HG03045 (cell line): ENCODE measurements at regions not wholly inside any gene's neighbourhood (a gene's known extent, or its start where the extent isn't known, plus 50 kb on each side); places are given as distances from the start of the nearest gene placed in this dataset.

ENCODE experiments used
- ATAC-seq: cut with Tn5 transposase; IDR thresholded peaks from one replicate; pipeline ENCODE4 v1.9.1; 2021; ENCODE audit warnings: mild to moderate bottlenecking, moderate library complexity; ENCODE audit not compliant: unreplicated experiment

DNA sequence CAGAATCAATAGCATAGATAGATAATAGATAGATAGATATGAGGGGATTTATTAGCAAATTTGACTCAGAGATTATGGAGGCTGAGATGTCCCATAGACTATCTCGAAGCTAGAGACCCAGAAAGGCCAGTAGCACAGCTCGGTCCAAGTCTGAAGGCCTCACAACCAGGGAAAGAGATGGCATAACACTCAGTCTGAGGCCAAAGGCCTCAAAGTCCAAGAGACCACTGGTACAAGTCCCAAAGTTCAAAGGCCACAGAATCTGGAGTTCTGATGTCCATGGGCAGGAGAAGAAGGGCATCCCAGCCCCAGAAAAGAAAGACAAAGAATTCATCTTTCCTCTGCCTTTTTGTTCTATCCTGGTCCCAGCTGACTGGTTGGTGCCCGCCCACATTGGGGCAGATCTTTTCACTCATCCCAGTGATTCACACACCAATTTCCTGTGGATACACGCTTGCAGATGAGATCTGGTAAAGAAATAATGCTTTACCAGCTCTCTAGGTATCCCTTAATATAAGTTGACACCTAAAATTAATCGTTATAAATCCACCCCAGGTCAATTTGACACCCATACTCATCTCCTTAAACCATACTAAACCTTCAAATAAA is 127.8 kb upstream of the FBN2 start:
- no peak for ATAC-seq

DNA sequence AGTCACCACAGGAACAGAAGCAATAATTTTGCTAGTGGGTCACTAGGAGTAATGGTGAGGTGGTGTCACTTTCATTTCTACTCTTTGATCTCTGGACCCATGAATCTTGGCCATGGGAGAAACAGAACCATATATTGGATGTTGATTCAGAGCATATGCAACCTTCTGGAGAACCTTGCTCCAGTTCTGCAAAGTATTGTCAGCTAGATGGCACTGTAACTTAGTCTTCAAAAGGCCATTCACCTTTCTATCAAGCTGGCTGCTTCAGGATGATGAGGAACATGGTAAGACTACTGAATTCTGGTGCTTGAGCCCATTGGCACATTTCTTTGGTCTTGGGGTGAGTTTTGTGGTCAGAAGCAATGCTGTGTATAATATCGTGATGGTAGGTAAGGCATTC is 129.1 kb upstream of the FBN2 start:
- no peak for ATAC-seq

DNA sequence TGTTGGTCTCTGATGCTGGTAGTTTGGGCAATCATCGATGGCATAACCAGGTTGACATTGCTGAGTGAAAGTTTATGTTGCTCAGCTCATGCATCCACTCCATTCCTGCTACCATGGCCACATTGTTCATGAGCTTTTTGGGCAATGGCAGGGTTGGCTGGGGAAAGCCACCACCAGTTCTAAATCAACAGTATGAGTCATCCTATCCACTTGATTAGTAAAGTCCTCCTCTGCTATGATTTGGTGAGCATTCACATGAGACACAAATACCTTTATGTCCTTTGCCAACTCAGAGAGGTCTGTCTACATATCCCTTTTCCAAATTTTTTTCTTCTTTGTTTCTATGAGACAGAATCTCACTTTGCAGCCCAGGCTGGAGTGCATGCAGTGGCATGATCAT is 129.7 kb upstream of the FBN2 start:
- ATAC-seq, result no peak

DNA sequence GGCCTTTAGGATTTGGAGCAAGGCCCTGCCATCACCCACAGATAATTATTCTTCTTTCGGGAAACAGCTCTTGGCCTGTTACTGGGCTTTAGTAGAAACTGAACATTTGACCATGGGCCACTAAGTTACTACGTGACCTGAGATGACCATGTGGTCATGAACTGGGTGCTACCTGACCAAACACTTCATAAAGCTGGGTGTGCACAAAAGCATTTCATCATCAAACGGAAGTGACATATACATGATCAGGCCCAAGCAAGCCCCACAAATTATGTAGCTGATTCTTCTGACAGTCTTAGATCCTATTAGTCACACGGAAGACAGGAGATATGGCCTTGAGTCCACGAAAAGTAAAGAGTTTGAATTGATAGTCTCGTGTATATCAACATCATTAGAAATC is 130.9 kb upstream of the FBN2 start:
- ATAC-seq, result no peak

DNA sequence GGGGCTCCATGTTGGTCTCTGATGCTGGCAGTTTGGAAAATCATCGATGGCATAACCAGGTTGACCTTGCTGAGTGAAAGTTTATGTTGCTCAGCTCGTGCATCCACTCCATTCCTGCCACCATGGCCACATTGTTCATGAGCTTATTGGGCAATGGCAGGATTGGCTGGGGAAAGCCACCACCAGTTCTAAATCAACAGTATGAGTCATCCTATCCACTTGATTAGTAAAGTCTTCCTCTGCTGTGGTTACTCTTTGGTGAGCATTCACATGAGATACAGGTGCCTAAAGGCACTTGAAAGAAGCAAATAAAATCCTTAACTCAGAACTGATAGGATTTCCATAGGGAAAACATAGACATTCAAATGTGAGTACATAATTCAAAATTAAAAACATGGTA is 131.8 kb upstream of the FBN2 start:
- ATAC-seq, result no peak

DNA sequence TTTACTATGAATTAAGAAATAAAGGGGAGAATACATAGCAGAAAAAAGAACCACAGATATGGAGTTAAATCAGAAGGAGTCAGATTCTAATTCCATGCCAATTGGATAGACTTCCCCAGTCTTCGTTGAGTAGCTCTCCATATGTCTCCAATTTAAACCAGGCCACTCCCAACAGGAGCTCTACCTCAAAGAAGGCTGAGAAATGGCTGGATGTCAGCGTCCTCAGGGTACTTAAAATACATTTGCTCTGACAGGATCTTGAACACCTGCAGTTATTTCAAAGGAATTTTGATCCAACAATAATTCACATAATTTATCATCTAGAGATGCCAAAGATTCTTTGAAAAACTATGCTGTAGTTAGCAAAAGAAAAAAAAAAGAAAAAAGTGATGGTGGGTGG is 133.9 kb upstream of the FBN2 start:
- ATAC-seq, result no peak

DNA sequence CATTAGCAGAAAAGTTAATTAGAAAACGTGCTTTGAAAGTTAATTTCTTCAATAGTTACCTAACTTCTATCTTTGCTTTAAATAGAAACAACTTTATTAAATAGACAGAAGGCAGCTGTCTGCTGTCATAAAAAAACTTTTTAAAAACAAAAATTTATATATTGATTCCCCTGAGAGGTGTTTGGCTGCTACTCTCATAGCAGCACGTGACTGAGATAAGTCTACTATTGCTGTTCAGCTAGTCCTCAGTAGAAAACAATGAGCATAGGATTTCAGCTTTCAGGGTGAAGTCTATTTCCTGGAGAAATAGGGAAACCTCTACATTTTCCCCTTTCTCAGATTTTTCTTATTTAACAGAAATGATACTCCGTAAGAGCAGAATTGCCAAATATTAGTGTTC is 135.0 kb upstream of the FBN2 start:
- no peak for ATAC-seq

DNA sequence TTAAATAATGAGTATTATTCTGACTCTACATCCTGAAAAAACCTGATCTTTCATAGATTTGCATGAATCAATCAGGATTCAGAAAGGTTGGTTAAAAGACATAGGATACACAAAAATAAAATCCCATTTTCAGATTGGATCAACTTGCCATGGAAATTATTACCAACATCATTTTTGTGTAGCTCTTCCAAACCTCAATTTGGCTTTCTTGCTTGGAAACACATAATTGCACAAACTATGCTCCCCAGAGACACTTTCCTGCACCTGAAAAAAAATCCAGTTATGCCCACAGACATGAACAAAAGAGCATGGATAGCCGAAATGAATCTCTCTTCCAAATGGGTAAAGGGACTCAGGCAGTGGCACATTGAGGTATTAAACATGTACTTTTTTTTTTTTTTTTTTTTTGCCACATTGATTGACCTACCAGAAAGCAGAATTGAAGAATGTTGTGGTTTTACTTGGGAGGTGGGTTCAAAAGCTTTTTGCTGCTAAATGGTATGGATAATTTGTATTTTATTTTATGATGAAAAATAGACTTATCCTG is 135.4 kb upstream of the FBN2 start:
- ATAC-seq, result no peak

DNA sequence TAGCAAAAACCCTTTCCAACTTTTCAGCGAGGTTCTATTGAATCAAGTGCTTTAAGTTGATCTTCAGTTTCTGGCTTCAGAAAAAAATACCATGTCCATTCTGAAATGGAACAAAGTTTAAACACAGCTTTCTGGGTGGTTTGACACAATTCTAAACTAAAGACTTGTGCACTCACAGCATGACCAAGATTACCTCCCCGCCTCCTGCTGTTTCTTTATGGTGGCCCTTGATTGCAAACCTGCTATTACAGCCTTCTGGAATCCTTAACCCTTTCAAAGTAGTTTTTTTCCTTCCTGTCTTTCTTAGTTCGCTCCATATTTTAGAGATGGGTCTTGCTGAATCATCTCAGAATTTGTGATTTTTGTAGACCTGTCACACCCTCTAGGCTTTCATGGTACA is 135.9 kb upstream of the FBN2 start:
- ATAC-seq, result no peak

DNA sequence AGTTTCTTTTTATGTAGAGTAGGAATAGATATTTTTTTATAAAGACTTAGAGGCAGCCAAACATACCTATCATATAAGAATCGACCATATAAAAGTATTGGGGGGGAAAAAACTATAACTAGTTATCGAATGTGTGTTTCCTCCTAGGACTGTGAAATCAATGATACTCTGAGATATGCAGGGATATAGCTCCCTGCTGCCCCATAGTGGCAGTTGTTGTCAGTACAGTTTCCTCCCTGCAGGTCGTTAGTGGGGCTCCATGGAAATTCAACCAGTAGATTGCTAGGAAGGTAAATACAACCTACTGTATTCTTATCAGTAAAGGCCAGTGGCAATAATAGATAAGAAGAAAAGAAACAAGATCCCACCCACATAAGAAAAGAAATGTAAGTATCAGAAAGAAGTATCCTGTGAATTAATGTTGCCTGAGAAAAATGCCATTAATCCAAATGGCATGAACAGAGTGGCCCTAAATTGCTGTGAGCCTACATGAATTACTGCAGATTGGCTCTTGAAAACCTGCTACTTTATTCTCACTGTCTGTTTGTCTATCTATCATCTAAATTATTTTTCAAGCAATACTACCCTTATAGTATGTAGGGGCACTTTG is 136.9 kb upstream of the FBN2 start:
- peak; percentile 78 for ATAC-seq

DNA sequence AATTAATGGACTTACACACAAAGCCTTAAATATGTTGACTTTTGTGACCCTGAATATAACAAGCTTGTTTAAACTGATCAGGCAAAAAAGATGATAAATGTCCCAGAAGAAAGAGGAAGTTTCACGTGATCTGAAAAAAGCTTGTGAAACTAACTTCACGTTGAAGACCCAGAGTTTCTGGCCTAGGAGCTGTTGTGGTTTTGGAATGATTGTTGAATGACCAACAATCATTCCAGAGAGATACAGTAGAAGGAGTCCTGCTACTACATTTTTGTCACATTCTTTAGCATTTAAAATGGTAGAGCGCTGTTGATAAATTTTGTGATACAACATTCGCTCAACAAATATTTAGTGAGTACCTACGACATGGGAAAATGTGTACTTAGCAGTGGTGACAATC is 143.1 kb upstream of the FBN2 start:
- no peak for ATAC-seq

DNA sequence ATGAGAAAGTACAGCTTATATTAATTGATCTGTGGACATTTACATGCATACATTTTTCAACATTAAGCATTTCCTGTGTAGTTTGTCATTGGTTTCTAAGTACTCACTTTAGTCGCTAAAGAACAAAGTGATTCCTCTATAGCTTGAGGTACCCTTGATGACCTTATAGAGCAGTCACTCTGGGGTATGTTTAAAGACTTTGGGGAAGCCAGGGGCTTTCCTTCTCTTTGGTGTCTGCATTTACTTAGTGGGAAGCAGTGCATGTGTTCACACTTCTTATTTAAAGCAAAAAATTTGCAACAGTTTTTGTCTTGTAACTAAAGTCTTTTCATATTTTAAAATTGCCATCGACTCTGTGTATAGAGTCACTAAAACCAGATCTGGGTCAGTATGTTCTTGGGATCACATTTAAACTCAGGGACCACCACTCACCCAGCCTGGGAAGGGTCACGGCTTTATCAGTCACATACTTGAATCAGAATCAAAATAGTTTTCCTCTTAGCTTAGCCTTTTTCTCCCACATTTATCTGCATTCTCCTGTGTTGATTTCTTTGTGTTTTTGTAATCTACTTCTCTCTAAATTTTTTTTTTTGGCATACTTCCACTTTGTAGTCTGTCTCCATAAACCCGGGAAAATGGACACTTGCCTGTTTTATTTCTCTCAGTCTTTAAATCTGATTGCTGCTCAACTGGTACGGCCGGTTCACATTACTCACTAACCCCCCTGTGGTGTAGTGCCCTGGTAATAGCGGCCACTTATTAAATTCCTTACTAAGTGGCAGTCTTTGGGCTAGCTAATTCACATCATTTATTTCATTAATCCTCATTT is 143.9 kb upstream of the FBN2 start:
- ATAC-seq, result no peak

DNA sequence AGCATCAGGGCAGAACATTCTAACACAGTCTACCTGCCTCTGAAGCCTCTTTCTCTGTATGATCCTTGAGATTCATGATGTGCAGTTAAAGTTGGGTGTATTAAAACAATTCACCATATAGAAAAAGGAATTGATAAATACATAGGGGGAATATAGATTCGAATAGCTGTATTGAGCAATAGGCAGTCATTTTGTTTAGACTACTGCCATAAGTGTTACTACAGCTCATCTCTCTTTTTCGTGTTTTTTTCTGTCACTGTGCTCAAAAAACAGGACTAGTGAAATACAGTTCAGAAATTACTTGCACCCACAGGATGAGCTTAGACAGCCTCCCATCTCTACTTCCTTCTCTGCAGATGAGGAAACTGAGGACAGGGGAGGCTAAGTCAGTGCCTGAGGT is 144.6 kb upstream of the FBN2 start:
- ATAC-seq, result no peak

DNA sequence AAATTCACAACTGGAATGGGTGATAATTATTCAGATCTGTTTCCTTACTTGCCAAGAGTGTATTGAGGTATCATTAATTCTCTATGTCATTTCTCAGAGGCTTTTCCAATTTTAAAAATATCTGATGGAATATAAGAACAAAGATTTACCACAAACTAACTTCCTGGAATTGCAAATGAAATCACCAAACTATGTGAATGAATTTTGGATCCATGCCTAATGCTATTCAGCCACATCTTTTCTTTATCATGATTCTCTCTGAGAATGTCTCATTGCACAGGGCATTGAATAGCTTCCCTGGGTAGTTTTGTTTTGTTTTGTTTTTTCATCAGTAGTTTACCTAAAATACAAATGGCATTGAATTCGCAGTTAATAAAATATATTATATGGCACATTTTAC is 146.9 kb upstream of the FBN2 start:
- ATAC-seq, result no peak

DNA sequence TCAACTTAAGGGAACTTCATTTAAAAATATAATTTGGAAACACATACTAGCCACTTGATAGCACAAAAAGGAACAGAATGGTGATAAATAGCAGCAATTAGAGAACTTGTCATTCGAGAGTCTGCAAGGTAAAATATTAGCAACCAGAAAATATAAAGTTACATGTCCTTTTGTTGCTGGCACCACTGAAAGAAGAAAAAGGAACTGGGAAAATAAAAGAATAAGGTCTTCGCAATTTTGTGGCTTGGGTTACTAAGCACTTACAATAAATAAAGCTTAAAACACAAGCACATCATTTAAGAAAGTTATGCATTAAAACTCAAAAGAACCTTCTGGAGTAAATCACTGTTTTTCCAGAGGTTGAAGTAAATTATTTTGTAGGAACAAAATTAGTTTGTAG is 149.9 kb upstream of the FBN2 start:
- ATAC-seq, result no peak

DNA sequence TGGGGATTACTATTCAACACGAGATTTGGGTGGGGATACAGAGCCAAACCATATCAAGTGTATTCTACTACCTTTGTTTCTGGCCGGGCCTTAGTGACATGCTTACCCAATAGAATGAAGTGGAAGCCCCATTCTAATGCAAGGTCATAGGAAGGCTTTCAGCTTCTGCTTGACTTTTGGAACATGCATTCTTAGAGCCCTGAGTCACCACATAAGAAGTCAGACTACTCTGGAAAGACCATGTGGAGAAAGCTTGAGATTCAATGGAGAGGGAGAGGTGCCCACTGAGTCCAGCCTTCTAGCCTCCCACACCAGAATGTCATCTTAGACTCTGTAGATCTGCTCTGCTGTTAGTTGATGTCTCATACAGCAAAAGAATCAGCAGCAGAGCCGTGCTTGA is 155.7 kb upstream of the FBN2 start:
- no peak for ATAC-seq

DNA sequence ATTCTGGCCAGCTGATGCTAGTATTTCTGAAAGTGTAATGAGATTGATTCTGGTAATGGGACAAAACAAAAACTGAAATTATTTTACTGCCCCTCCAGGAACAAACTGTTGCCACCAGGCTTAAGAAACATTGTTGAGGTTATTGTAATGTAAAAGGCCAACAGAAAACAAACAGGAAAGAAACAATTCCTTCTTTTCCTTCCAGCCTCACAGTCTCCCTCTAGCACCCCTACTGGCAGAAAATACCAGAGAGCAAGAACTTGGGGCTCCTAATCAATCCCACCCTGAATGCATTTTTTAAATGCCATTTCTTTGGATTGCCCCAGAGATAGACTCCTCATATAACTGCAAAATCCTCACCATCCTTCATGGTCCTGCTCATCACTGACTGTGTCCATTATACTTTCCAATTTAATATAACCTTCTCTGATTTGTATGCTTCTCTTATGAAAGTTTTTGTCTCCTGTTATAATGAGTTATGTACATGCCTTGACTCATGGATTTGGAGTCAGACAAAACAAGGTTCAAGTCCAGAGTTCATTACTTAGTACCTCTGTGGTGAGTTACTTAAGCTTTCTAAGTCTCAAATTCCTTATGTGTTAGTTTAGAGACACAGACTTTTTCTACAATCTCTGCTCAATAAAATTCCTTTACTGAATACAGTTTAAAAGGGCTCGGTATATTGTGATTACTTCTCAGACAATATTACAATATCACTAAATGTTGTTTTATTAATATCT is 157.9 kb upstream of the FBN2 start:
- ATAC-seq, result no peak

DNA sequence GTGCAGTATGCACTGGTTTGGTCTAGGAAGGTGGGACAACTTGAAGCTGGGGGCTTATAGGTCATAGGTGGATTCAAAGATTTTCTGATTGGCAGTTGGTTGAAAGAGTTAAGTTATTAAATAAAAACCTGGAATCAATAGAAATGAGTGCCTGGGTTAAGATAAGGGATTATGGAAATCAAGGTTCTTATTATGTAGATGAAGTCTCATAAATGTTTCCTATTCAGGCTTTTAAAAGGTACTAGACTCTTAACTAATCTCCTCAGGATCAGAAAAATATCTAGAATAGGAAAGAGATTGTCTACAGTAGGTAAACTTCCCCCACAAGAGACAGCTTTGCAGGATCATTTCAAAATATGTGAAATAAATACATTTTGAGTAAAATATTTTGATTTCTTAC is 163.3 kb upstream of the FBN2 start:
- ATAC-seq, result no peak

DNA sequence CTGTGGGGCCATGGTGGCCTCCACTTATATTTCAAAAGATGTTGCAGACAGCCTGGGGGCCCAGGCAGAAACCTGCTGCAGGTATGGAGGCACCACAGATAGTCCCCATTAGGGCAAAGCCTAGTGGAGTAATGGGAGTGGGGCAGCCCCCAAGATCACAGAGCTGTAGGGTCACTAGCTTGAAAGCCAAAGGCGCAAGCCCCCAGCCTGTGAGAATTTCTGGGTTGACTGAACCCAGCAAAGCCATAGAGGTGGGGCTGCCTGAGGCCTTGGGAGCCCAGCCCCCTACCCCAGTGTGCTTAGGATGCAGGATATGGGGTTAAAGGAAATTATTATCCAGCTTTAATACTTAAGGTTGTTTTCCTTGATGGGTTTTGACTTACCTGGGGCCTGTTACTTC is 165.3 kb upstream of the FBN2 start:
- ATAC-seq, result no peak

DNA sequence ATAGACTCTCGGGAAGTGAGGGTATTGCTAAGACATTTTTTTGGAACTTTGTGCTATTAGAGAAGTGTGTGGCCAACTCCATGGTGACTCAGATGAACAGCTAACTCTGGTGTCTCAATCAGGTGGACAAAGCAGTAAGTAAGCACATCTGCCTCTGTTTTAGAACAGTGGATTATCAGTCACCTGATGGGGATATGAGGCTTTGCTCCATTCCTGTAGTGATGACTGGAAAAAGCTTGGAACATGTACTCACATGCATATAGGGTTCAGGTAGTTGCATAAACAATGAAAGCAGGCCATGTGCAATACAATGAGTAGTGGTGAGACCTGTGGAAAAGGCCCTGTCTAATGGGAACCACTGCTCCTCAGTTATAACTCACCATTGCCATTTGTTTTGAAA is 168.2 kb upstream of the FBN2 start:
- no peak for ATAC-seq

DNA sequence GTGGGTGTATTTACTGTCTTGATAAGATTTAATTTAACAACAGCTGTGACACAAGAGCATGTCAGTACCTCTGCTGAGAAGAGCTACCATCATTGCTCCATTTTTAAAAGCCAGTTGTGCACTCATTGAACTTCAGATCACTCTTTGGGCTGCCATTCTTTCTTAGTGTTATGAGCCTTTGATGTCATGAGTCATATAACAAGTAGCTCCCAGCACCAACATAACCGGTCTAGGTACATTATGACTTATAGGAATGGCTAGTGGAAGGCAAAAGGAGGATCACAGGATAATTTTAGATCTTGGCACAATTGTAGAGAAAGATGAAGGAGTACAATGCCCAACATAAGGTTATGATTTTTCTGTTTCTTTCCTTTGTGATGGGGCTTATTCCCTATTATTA is 170.8 kb upstream of the FBN2 start:
- ATAC-seq, result no peak
